Hepatocyte (in vitro differentiated cells): ENCODE measurements at regions not wholly inside any gene's neighbourhood (a gene's known extent, or its start where the extent isn't known, plus 50 kb on each side); places are given as distances from the start of the nearest gene placed in this dataset.

Experiments used
- EZH2 ChIP-seq: fragments of 200-600 bp; sonication (generic); IDR thresholded peaks from 2 replicates; pipeline ENCODE4 v1.6.1; 2016; ENCODE audit warnings: antibody characterized with exemption, mild to moderate bottlenecking, borderline replicate concordance
- EZH2phosphoT487 ChIP-seq: fragments of 200-600 bp; sonication (generic); IDR thresholded peaks from one replicate; pipeline ENCODE4 v1.6.1; 2018; ENCODE audit warnings: antibody characterized with exemption, mild to moderate bottlenecking, low read depth, moderate library complexity; ENCODE audit not compliant: unreplicated experiment, severe bottlenecking
- TF ChIP-seq, protein P1 (sequence below): fragments of 200-600 bp; sonication (generic); IDR thresholded peaks from 2 replicates; pipeline ENCODE4 v1.5.1; 2016; ENCODE audit warnings: antibody characterized with exemption, mild to moderate bottlenecking; ENCODE audit not compliant: poor library complexity

DNA sequence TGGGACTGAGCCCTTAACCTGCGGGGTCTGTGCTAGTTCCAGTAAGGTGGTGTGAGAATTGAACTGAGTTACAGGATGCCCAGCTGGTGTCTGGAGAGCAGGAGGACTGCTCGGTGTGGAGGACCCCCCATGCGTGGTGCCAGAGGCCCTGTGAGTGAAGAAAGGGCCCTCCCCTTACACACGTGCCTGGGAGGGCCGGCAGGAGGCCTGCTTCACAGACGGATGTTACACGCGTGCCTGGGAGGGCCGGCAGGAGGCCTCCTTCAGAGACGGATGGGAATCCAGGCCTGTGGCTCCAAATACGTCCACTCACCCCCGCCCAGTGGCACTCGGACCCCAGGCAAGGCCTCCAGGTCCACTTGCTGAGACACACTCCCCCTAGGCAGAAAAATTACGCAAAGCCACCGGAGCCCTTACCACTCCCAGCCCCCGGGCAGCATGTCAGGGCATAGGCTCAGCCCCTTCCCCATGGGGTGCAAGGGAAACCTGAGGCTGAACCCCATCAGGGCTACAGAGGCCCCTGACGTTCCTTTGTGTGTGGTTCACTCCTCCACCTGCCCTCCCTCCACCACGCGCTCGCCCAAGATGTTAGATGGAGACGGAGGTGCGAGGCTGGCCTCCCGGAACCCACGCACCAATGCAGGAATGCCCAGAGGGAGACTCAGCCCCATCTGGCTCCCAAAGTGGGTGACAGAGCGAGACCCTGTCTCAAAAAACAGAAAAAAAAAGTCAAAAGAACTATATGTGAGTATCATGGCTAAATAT, 227.8 kb downstream of the BRD1 start:
- TF ChIP-seq EZH2, result no peak
- TF ChIP-seq, protein P1, sequence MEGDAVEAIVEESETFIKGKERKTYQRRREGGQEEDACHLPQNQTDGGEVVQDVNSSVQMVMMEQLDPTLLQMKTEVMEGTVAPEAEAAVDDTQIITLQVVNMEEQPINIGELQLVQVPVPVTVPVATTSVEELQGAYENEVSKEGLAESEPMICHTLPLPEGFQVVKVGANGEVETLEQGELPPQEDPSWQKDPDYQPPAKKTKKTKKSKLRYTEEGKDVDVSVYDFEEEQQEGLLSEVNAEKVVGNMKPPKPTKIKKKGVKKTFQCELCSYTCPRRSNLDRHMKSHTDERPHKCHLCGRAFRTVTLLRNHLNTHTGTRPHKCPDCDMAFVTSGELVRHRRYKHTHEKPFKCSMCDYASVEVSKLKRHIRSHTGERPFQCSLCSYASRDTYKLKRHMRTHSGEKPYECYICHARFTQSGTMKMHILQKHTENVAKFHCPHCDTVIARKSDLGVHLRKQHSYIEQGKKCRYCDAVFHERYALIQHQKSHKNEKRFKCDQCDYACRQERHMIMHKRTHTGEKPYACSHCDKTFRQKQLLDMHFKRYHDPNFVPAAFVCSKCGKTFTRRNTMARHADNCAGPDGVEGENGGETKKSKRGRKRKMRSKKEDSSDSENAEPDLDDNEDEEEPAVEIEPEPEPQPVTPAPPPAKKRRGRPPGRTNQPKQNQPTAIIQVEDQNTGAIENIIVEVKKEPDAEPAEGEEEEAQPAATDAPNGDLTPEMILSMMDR, result no peak
- TF ChIP-seq EZH2phosphoT487, result no peak
